KMS-11 (cell line): ENCODE measurements at regions not wholly inside any gene's neighbourhood (a gene's known extent, or its start where the extent isn't known, plus 50 kb on each side); places are given as distances from the start of the nearest gene placed in this dataset.

Experiments
- H2AFZ ChIP-seq: fragments of 200-600 bp; sonication (generic); 2 replicates; pipeline ENCODE4 v1.6.1; 2016; ENCODE audit warnings: antibody characterized with exemption, mixed run types, low read depth
- H3K27ac ChIP-seq: fragments of 200-600 bp; sonication (generic); 2 replicates; pipeline ENCODE4 v1.6.1; 2016; ENCODE audit warnings: mild to moderate bottlenecking, mixed run types
- H3K27me3 ChIP-seq: fragments of 200-600 bp; sonication (generic); 2 replicates; pipeline ENCODE4 v1.6.1; 2017; ENCODE audit warnings: mild to moderate bottlenecking, low read depth, mixed run types, moderate library complexity; ENCODE audit not compliant: insufficient read depth
- H3K36me3 ChIP-seq: fragments of 200-600 bp; sonication (generic); 2 replicates; pipeline ENCODE4 v1.6.1; 2017; ENCODE audit warnings: mild to moderate bottlenecking, mixed run types; ENCODE audit not compliant: insufficient read depth
- H3K4me1 ChIP-seq: fragments of 200-600 bp; sonication (generic); 2 replicates; pipeline ENCODE4 v1.6.1; 2016; ENCODE audit warnings: mild to moderate bottlenecking, low read depth, mixed run types; ENCODE audit not compliant: poor library complexity, severe bottlenecking
- H3K4me2 ChIP-seq: fragments of 200-600 bp; sonication (generic); 2 replicates; pipeline ENCODE4 v1.7.0; 2016; ENCODE audit warnings: mild to moderate bottlenecking, mixed run types
- H3K4me3 ChIP-seq: fragments of 200-600 bp; sonication (generic); IDR thresholded peaks from 2 replicates; pipeline ENCODE4 v1.6.1; 2017; ENCODE audit warnings: low read depth, low read length, mixed read lengths; ENCODE audit not compliant: insufficient read depth
- H3K79me2 ChIP-seq: fragments of 200-600 bp; sonication (generic); 2 replicates; pipeline ENCODE4 v1.6.1; 2016; ENCODE audit warnings: low read depth, mixed run types; ENCODE audit not compliant: insufficient read depth
- H3K9ac ChIP-seq: fragments of 200-600 bp; sonication (generic); 2 replicates; pipeline ENCODE4 v1.6.1; 2016; ENCODE audit warnings: mild to moderate bottlenecking, mixed run types
- H4K20me1 ChIP-seq: fragments of 200-600 bp; sonication (generic); 2 replicates; pipeline ENCODE4 v1.6.1; 2016; ENCODE audit warnings: mild to moderate bottlenecking, mixed run types; ENCODE audit not compliant: insufficient read depth
- TF ChIP-seq, protein P1 (sequence below): fragments of 200-600 bp; sonication (generic); conservative IDR thresholded peaks from 2 replicates; pipeline ENCODE4 v1.6.1; 2017; ENCODE audit warnings: low read depth, mild to moderate bottlenecking, antibody characterized with exemption, low read length, moderate library complexity, mixed read lengths

DNA sequence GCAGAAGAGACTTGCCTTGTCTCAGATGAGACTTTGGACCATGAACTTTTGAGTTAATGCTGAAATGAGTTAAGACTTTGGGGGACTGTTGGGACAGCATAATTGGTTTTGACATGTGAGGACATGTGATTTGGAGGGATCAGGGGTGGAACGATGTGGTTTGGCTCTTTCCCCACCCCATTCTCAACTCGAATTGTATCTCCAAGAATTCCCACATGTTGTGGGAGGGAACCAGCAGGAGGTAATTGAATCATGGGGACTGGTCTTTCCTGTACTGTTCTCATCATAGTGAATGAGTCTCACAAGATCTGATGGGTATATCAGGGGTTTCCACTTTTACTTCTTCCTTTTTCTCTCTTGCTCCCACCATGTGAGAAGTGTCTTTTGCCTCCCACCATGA is 229.7 kb upstream of the KCND2 start:
- TF ChIP-seq, protein P1, sequence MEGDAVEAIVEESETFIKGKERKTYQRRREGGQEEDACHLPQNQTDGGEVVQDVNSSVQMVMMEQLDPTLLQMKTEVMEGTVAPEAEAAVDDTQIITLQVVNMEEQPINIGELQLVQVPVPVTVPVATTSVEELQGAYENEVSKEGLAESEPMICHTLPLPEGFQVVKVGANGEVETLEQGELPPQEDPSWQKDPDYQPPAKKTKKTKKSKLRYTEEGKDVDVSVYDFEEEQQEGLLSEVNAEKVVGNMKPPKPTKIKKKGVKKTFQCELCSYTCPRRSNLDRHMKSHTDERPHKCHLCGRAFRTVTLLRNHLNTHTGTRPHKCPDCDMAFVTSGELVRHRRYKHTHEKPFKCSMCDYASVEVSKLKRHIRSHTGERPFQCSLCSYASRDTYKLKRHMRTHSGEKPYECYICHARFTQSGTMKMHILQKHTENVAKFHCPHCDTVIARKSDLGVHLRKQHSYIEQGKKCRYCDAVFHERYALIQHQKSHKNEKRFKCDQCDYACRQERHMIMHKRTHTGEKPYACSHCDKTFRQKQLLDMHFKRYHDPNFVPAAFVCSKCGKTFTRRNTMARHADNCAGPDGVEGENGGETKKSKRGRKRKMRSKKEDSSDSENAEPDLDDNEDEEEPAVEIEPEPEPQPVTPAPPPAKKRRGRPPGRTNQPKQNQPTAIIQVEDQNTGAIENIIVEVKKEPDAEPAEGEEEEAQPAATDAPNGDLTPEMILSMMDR = no peak
- Histone ChIP-seq H4K20me1 (no peaks in the 10 kb centered on the region), H3K4me2 (no peak overlapping the region)

DNA sequence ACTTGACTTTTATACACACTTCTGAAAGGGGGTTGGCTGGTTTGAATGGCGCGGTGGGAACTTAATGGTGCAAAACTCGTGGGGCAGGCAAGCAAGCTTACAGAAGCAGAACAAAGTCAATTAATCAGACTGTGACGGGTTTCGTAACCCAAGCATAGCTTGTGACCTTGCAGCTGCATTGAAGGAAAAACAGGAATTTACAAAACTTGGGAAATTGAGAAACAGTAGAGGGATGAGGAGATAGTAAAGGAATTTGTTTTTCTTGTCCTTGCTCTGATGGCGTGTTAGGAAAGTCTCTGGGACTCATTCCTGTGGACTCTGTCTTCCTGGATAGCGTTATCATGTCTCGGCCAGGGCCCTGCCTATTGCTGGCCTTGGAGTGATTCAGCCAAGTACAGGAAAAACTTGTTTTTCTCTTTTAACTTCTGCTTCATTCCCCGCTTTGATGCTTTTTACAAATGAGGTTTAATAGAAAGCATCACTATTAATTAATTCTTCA is 220.0 kb upstream of the KCND2 start:
- H3K36me3 ChIP-seq = no peaks in the 10 kb centered on the region
- H3K4me3 ChIP-seq = no peak overlapping the region
- no peak overlapping the region for H3K9ac ChIP-seq
- TF ChIP-seq, protein P1 = no peak
- no peak overlapping the region for H3K27ac ChIP-seq
- no peak overlapping the region for H3K4me2 ChIP-seq
- H4K20me1 ChIP-seq = no peaks in the 10 kb centered on the region
- peaks cover 17% of the 10 kb centered on the region for H3K4me1 ChIP-seq
- no peaks in the 10 kb centered on the region for H3K27me3 ChIP-seq
- H3K79me2 ChIP-seq = no peaks in the 10 kb centered on the region
- no peak overlapping the region for H2AFZ ChIP-seq

More for the DNA sequence above, 229.7 kb upstream of the KCND2 start:
- H3K4me1 ChIP-seq = no peaks in the 10 kb centered on the region
- no peaks in the 10 kb centered on the region for H3K36me3 ChIP-seq
- H3K27ac ChIP-seq = no peak overlapping the region
- H3K9ac ChIP-seq = no peak overlapping the region
- no peaks in the 10 kb centered on the region for H3K27me3 ChIP-seq
- no peaks in the 10 kb centered on the region for H3K79me2 ChIP-seq
- H2AFZ ChIP-seq = no peak overlapping the region
- H3K4me3 ChIP-seq = no peak overlapping the region

- Histone ChIP-seq H3K4me1 (peaks cover 17% of the 10 kb centered on the region), H3K4me2 (no peak overlapping the region), H3K36me3 (no peaks in the 10 kb centered on the region), H3K79me2 (no peaks in the 10 kb centered on the region), H3K4me3 (no peak overlapping the region), H4K20me1 (no peaks in the 10 kb centered on the region), H3K27ac (no peak overlapping the region), H3K27me3 (no peaks in the 10 kb centered on the region), H3K9ac (no peak overlapping the region), H2AFZ (no peak overlapping the region)
- TF ChIP-seq, protein P1 = no peak
These were observed 219.5 kb upstream of the KCND2 start for GRCh38 chr7:120053390-120053961.

GRCh38 chr7:120054376-120055100 is 218.4 kb upstream of the KCND2 start:
- no peaks in the 10 kb centered on the region for H3K27me3 ChIP-seq
- H3K9ac ChIP-seq = no peak overlapping the region
- H4K20me1 ChIP-seq = no peaks in the 10 kb centered on the region
- H3K4me1 ChIP-seq = peaks cover 17% of the 10 kb centered on the region
- TF ChIP-seq, protein P1 = no peak
- H3K4me3 ChIP-seq = no peak overlapping the region
- H3K79me2 ChIP-seq = no peaks in the 10 kb centered on the region
- H3K4me2 ChIP-seq = no peak overlapping the region
- no peak overlapping the region for H2AFZ ChIP-seq
- no peak overlapping the region for H3K27ac ChIP-seq
- no peaks in the 10 kb centered on the region for H3K36me3 ChIP-seq
